ENCODE measurements at regions not wholly inside any gene's neighbourhood (a gene's known extent, or its start where the extent isn't known, plus 50 kb on each side); places are given as distances from the start of the nearest gene placed in this dataset.
"Not testable (repeated sequence)": the region's sequence is repeated elsewhere in the genome, so short reads cannot be mapped to it uniquely, and the experiment has no call there.

- DNase-seq: no peak
- H3K4me3 ChIP-seq (ENCODE audit: low read length): no peak overlapping the region
- no peaks in the 10 kb centered on the region for H3K36me3 ChIP-seq (ENCODE audit: control insufficient read depth, insufficient read depth, low read length)
- H3K27me3 ChIP-seq (ENCODE audit: control insufficient read depth, insufficient read depth, low read length): no peaks in the 10 kb centered on the region
- no peaks in the 10 kb centered on the region for H3K4me1 ChIP-seq (ENCODE audit: control insufficient read depth, insufficient read depth, low read length)
- 100% methylated on average over 2 of the region's 5 CpGs for whole genome bisulfite sequencing (ENCODE audit: insufficient coverage)
- H3K9me3 ChIP-seq (replicated peaks; ENCODE audit: control insufficient read depth, low read depth, low read length): no peaks in the 10 kb centered on the region
- no peak overlapping the region for H3K27ac ChIP-seq (ENCODE audit: low read length)
Measured at GRCh38 chr16:10326647-10327046, 59.2 kb upstream of the ATF7IP2 start.

- H3K4me3 ChIP-seq (ENCODE audit: low read length); H3K27me3 ChIP-seq (ENCODE audit: control insufficient read depth, insufficient read depth, low read length); H3K4me1 ChIP-seq (ENCODE audit: control insufficient read depth, insufficient read depth, low read length); H3K36me3 ChIP-seq (ENCODE audit: control insufficient read depth, insufficient read depth, low read length); H3K9me3 ChIP-seq (replicated peaks; ENCODE audit: control insufficient read depth, low read depth, low read length); H3K27ac ChIP-seq (ENCODE audit: low read length); DNase-seq: not testable (repeated sequence)
- 85% methylated on average over 5 of the region's 5 CpGs for WGBS (ENCODE audit: insufficient coverage)
Measured at GRCh38 chr16:10328291-10328690, 57.6 kb upstream of the ATF7IP2 start.

GRCh38 chr16:10332241-10332640 lies 53.6 kb upstream of the ATF7IP2 start:
- Histone ChIP-seq H3K36me3 (ENCODE audit: control insufficient read depth, insufficient read depth, low read length) (no peaks in the 10 kb centered on the region), H3K4me1 (ENCODE audit: control insufficient read depth, insufficient read depth, low read length) (no peaks in the 10 kb centered on the region), H3K4me3 (ENCODE audit: low read length) (no peak overlapping the region), H3K27me3 (ENCODE audit: control insufficient read depth, insufficient read depth, low read length) (no peaks in the 10 kb centered on the region), H3K9me3 (replicated peaks; ENCODE audit: control insufficient read depth, low read depth, low read length) (no peaks in the 10 kb centered on the region), H3K27ac (ENCODE audit: low read length) (no peak overlapping the region)
- no peak for DNase-seq

DNA sequence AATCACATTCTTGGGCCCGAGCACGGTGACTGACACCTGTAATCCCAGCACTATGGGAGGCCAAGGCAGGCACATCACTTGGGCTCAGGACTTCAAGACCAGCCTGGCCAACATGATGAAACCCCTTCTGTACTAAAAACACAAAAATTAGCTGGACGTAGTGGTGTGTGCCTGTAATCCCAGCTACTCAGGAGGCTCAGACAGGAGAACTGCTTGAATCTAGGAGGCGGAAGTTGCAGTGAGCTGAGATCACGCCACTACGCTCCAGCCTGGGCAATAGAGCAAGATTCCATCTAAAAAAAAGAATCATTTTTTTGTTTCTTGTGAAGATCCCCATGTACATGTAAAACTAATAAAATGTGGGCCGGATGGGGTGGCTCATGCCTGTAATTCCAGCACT lies 53.1 kb upstream of the ATF7IP2 start:
- 82% methylated on average over 4 of the region's 7 CpGs for WGBS (ENCODE audit: insufficient coverage)
- Histone ChIP-seq H3K36me3 (ENCODE audit: control insufficient read depth, insufficient read depth, low read length) (no peaks in the 10 kb centered on the region), H3K27ac (ENCODE audit: low read length) (no peak overlapping the region), H3K4me3 (ENCODE audit: low read length) (no peak overlapping the region), H3K27me3 (ENCODE audit: control insufficient read depth, insufficient read depth, low read length) (no peaks in the 10 kb centered on the region), H3K4me1 (ENCODE audit: control insufficient read depth, insufficient read depth, low read length) (no peaks in the 10 kb centered on the region), H3K9me3 (replicated peaks; ENCODE audit: control insufficient read depth, low read depth, low read length) (no peaks in the 10 kb centered on the region)
- no peak for DNase-seq

DNA sequence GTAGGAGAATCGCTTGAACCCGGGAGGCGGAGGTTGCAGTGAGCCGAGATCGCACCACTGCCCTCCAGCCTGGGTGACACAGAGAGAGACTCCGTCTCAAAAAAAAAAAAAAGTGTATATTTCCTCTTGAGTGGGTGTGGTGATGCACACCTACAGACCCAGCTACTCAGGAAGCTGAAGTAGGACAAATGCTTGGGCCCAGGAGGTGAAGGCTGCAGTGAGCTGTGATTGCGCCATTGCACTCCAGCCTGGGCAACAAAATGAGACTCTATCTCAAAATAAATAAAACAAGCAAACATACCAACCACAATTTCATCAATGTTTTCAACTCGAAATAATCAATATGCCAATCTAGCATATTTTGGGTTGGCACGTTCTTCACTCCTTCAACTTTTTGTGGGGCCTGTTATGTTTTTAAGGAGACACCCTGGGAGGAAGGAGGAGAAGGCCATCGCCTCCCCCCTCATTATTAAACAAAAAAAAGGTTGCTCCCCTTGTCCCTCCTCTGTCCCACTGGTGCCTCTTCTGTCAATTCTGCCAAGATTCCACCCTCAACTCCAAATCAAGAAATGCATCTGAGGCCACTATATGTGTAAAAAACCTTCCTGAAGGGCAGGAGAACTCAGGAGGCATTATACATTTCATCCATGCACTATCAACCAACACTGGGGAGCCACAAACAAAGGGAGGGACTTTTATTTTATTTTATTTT lies 52.4 kb upstream of the ATF7IP2 start:
- no peak for DNase-seq
- no peaks in the 10 kb centered on the region for H3K36me3 ChIP-seq (ENCODE audit: control insufficient read depth, insufficient read depth, low read length)
- no peaks in the 10 kb centered on the region for H3K27me3 ChIP-seq (ENCODE audit: control insufficient read depth, insufficient read depth, low read length)
- no peaks in the 10 kb centered on the region for H3K4me1 ChIP-seq (ENCODE audit: control insufficient read depth, insufficient read depth, low read length)
- H3K9me3 ChIP-seq (replicated peaks; ENCODE audit: control insufficient read depth, low read depth, low read length): no peaks in the 10 kb centered on the region
- H3K27ac ChIP-seq (ENCODE audit: low read length): no peak overlapping the region
- no peak overlapping the region for H3K4me3 ChIP-seq (ENCODE audit: low read length)
- WGBS (ENCODE audit: insufficient coverage): 100% methylated on average over 4 of the region's 10 CpGs

DNA sequence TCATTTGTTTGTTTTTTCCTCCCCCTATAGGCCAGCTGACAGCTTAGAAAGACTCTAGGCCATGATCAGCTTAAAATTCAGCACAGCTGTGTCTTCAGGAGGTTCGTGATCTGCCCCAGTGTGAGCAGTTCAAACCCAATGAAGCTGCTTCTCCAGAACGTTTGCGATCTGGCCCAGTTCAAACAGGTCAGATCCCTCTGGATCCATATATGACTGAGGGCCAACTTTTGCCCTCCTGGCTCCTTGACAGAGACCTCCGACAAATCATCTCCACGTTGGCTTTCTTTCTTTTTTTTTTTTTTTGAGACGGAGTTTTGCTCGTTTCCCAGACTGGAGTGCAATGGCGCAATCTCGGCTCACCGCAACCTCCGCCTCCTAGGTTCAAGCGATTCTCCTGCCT lies 50.2 kb upstream of the ATF7IP2 start:
- no peak for DNase-seq
- no peaks in the 10 kb centered on the region for H3K4me1 ChIP-seq (ENCODE audit: control insufficient read depth, insufficient read depth, low read length)
- H3K27me3 ChIP-seq (ENCODE audit: control insufficient read depth, insufficient read depth, low read length): no peaks in the 10 kb centered on the region
- no peak overlapping the region for H3K27ac ChIP-seq (ENCODE audit: low read length)
- H3K36me3 ChIP-seq (ENCODE audit: control insufficient read depth, insufficient read depth, low read length): no peaks in the 10 kb centered on the region
- H3K9me3 ChIP-seq (replicated peaks; ENCODE audit: control insufficient read depth, low read depth, low read length): peaks cover 11% of the 10 kb centered on the region
- WGBS (ENCODE audit: insufficient coverage): 60% methylated on average over 7 of the region's 12 CpGs
- H3K4me3 ChIP-seq (ENCODE audit: low read length): no peak overlapping the region

Data from muscle of leg (tissue), 3 donors.